Peyer's patch (tissue), 4 donors: ENCODE measurements at regions not wholly inside any gene's neighbourhood (a gene's known extent, or its start where the extent isn't known, plus 50 kb on each side); places are given as distances from the start of the nearest gene placed in this dataset.

Source experiments
- DNase-seq, 3 donors: peaks; one replicate each; pipeline ENCODE4 v3.0.0-alpha.2; 2017 to 2019
- H3K27ac ChIP-seq, 4 donors: fragments of 200-600 bp; sonication (generic); one replicate each; pipeline ENCODE4 v1.5.1; 2016 to 2019
- H3K27me3 ChIP-seq, 2 donors: fragments of 200-600 bp; sonication (generic); one replicate each; pipeline ENCODE4 v1.5.1; 2019
- H3K36me3 ChIP-seq, 3 donors: fragments of 200-600 bp; sonication (generic); one replicate each; pipeline ENCODE4 v1.5.1; 2016 to 2019
- H3K4me1 ChIP-seq, 4 donors: fragments of 200-600 bp; sonication (generic); one replicate each; pipeline ENCODE4 v1.5.1; 2016 to 2019
- H3K4me3 ChIP-seq, 4 donors: fragments of 200-600 bp; sonication (generic); 1 replicate in 3 of 4; 2 replicates in 1 of 4; pipeline ENCODE4 v1.5.1; 2016 to 2019; ENCODE audit warnings: mild to moderate bottlenecking in 1 of 4
- H3K9me3 ChIP-seq, 4 donors: fragments of 200-600 bp; sonication (generic); one replicate each; pipeline ENCODE4 v1.5.1; 2016 to 2019; ENCODE audit warnings: mild to moderate bottlenecking in 1 of 4
- CTCF ChIP-seq, 6 experiments: fragments of 450-650 bp in 4 of 6; fragments of 200-600 bp in 2 of 6; sonication (generic) in 1 of 6; IDR thresholded peaks; one replicate each; pipeline ENCODE4 v1.5.1; 2017 to 2019; ENCODE audit warnings: antibody characterized with exemption in 6 of 6, mild to moderate bottlenecking in 3 of 6, moderate library complexity in 1 of 6
- POLR2A ChIP-seq, 2 donors: fragments of 450-650 bp; IDR thresholded peaks; one replicate each; pipeline ENCODE4 v1.5.1; 2017; ENCODE audit warnings: antibody characterized with exemption in 2 of 2, mild to moderate bottlenecking in 2 of 2, moderate library complexity in 2 of 2

GRCh38 chr6:8337147-8337546 lies 98.2 kb downstream of the SLC35B3 start:
- H3K4me3 ChIP-seq = no peak overlapping the region
- no peak for DNase-seq
- no peaks in the 10 kb centered on the region for H3K27me3 ChIP-seq
- H3K4me1 ChIP-seq = no peaks in the 10 kb centered on the region
- TF ChIP-seq POLR2A (IDR thresholded peaks at IDR 0.05) (no peak), CTCF (IDR thresholded peaks at IDR 0.05) (no peak)
- no peaks in the 10 kb centered on the region for H3K9me3 ChIP-seq
- no peaks in the 10 kb centered on the region for H3K36me3 ChIP-seq
- no peak overlapping the region for H3K27ac ChIP-seq

GRCh38 chr6:8336406-8337057 lies 98.8 kb downstream of the SLC35B3 start:
- no peak for DNase-seq
- Histone ChIP-seq H3K4me3 (no peak overlapping the region), H3K27ac (no peak overlapping the region), H3K27me3 (no peaks in the 10 kb centered on the region), H3K4me1 (no peaks in the 10 kb centered on the region), H3K36me3 (no peaks in the 10 kb centered on the region), H3K9me3 (no peaks in the 10 kb centered on the region)
- TF ChIP-seq CTCF (IDR thresholded peaks at IDR 0.05) (no peak), POLR2A (IDR thresholded peaks at IDR 0.05) (no peak)

GRCh38 chr6:8335896-8336295 lies 99.4 kb downstream of the SLC35B3 start:
- Histone ChIP-seq H3K9me3 (no peaks in the 10 kb centered on the region), H3K36me3 (no peaks in the 10 kb centered on the region), H3K27me3 (no peaks in the 10 kb centered on the region), H3K4me3 (no peak overlapping the region), H3K4me1 (no peaks in the 10 kb centered on the region), H3K27ac (no peak overlapping the region)
- TF ChIP-seq CTCF (IDR thresholded peaks at IDR 0.05) (no peak), POLR2A (IDR thresholded peaks at IDR 0.05) (no peak)
- DNase-seq = no peak

- Histone ChIP-seq H3K4me1 (no peaks in the 10 kb centered on the region), H3K27me3 (no peaks in the 10 kb centered on the region), H3K36me3 (no peaks in the 10 kb centered on the region), H3K27ac (no peak overlapping the region), H3K9me3 (no peaks in the 10 kb centered on the region), H3K4me3 (no peak overlapping the region)
- no peak for TF ChIP-seq POLR2A (IDR thresholded peaks at IDR 0.05)
- no peak for TF ChIP-seq CTCF (IDR thresholded peaks at IDR 0.05)
- no peak for DNase-seq
Observed at GRCh38 chr6:8335381-8335780, 100.0 kb downstream of the SLC35B3 start.

GRCh38 chr6:8334113-8334512 lies 101.2 kb downstream of the SLC35B3 start:
- Histone ChIP-seq H3K27ac (no peak overlapping the region), H3K4me1 (no peaks in the 10 kb centered on the region), H3K4me3 (no peak overlapping the region), H3K27me3 (no peaks in the 10 kb centered on the region), H3K9me3 (no peaks in the 10 kb centered on the region), H3K36me3 (no peaks in the 10 kb centered on the region)
- no peak for DNase-seq
- TF ChIP-seq CTCF (IDR thresholded peaks at IDR 0.05) = no peak
- TF ChIP-seq POLR2A (IDR thresholded peaks at IDR 0.05) = no peak

GRCh38 chr6:8329562-8329961 lies 105.8 kb downstream of the SLC35B3 start:
- no peaks in the 10 kb centered on the region for H3K9me3 ChIP-seq
- no peak overlapping the region for H3K4me3 ChIP-seq
- DNase-seq = no peak
- H3K27me3 ChIP-seq = no peaks in the 10 kb centered on the region
- no peaks in the 10 kb centered on the region for H3K36me3 ChIP-seq
- H3K4me1 ChIP-seq = no peaks in the 10 kb centered on the region
- no peak overlapping the region for H3K27ac ChIP-seq
- TF ChIP-seq CTCF (IDR thresholded peaks at IDR 0.05) (no peak), POLR2A (IDR thresholded peaks at IDR 0.05) (no peak)
